IMR-90 (cell line): ENCODE measurements at regions not wholly inside any gene's neighbourhood (a gene's known extent, or its start where the extent isn't known, plus 50 kb on each side); places are given as distances from the start of the nearest gene placed in this dataset.

Experiments
- ATAC-seq: fragments of 200-7000 bp; cut with Tn5 transposase; 2 replicates; pipeline ENCODE4 v1.9.1; 2020; ENCODE audit warnings: low read depth, mild to moderate bottlenecking, moderate library complexity
- BruUV-seq: library from RNA; stranded (reverse); fragments of 400-500 nt; replicated peaks from 2 replicates; lab custom pipeline; 2021; lab: Mats Ljungman, UMichigan
- CTCF ChIA-PET: fragments of 300-600 bp; formaldehyde crosslinking; extraction: SDS; loops from one replicate; lab custom pipeline; 2021; ENCODE audit warnings: antibody characterized with exemption; lab: Yijun Ruan, JAX
- POLR2A ChIA-PET: fragments of 300-600 bp; sonication (Branson Sonifier 250); formaldehyde crosslinking; loops from one replicate; lab custom pipeline; 2022; ENCODE audit warnings: antibody characterized with exemption; ENCODE audit not compliant: unreplicated experiment; lab: Charles Lee
- DNase-seq: peaks from one replicate; pipeline ENCODE4 v3.0.0; 2013
- H2AFZ ChIP-seq: replicated peaks from 2 replicates; pipeline ENCODE3; 2013; ENCODE audit warnings: low read length, mild to moderate bottlenecking; ENCODE audit not compliant: poor library complexity
- H2AK5ac ChIP-seq: 2 replicates; pipeline ENCODE4 v1.6.1; 2013; ENCODE audit warnings: low read depth, low read length, inconsistent platforms
- H2AK9ac ChIP-seq: replicated peaks from 2 replicates; pipeline ENCODE3; 2013; ENCODE audit warnings: mild to moderate bottlenecking, low read depth, low read length, moderate library complexity; ENCODE audit not compliant: poor library complexity
- H2BK120ac ChIP-seq: 2 replicates; pipeline ENCODE4 v1.6.1; 2013; ENCODE audit warnings: low read depth, low read length, inconsistent platforms
- H2BK15ac ChIP-seq: 3 replicates; pipeline ENCODE4 v1.6.1; 2013; ENCODE audit warnings: low read depth, low read length, inconsistent platforms
- H2BK20ac ChIP-seq: 2 replicates; pipeline ENCODE4 v1.6.1; 2013; ENCODE audit warnings: low read depth, mild to moderate bottlenecking, inconsistent platforms, low read length, moderate library complexity
- H2BK5ac ChIP-seq: 2 replicates; pipeline ENCODE4 v1.6.1; 2013; ENCODE audit warnings: mild to moderate bottlenecking, low read depth, low read length, inconsistent platforms; ENCODE audit not compliant: poor library complexity, severe bottlenecking
- H3K14ac ChIP-seq: replicated peaks from 2 replicates; pipeline ENCODE4 v1.6.1; 2013; ENCODE audit warnings: low read depth, low read length, inconsistent platforms
- H3K18ac ChIP-seq: 2 replicates; pipeline ENCODE4 v1.6.1; 2013; ENCODE audit warnings: low read depth, low read length, control low read depth
- H3K23ac ChIP-seq: 2 replicates; pipeline ENCODE4 v1.6.1; 2013; ENCODE audit warnings: low read depth, low read length, inconsistent platforms
- H3K27ac ChIP-seq: 2 replicates; pipeline ENCODE4 v1.5.1; 2013; ENCODE audit warnings: mild to moderate bottlenecking, control low read depth, low read length; ENCODE audit not compliant: insufficient read depth
- H3K27me3 ChIP-seq: 2 replicates; pipeline ENCODE4 v1.6.1; 2013; ENCODE audit warnings: low read length; ENCODE audit not compliant: control insufficient read depth, insufficient read depth
- H3K36me3 ChIP-seq: 2 replicates; pipeline ENCODE4 v1.6.1; 2013; ENCODE audit warnings: low read length, mixed read lengths; ENCODE audit not compliant: control insufficient read depth, insufficient read depth
- H3K4ac ChIP-seq: 2 replicates; pipeline ENCODE4 v1.6.1; 2013; ENCODE audit warnings: low read depth, low read length, inconsistent platforms
- H3K4me1 ChIP-seq: 2 replicates; pipeline ENCODE4 v1.6.1; 2013; ENCODE audit warnings: low read length, mixed read lengths; ENCODE audit not compliant: control insufficient read depth, insufficient read depth
- H3K4me2 ChIP-seq: 2 replicates; pipeline ENCODE4 v1.6.1; 2013; ENCODE audit warnings: low read depth, mild to moderate bottlenecking, control low read depth, low read length, moderate library complexity
- H3K4me3 ChIP-seq: 2 replicates; pipeline ENCODE4 v1.5.1; 2013; ENCODE audit warnings: low read depth, mild to moderate bottlenecking, control low read depth, low read length, moderate library complexity; ENCODE audit not compliant: insufficient read depth
- H3K56ac ChIP-seq: 2 replicates; pipeline ENCODE4 v1.6.1; 2013; ENCODE audit warnings: low read length, inconsistent platforms; ENCODE audit not compliant: insufficient read depth; ENCODE audit errors: extremely low read depth
- H3K79me1 ChIP-seq, 2 experiments: 2 replicates each; pipeline ENCODE4 v1.6.1; 2013; ENCODE audit warnings: low read length in 2 of 2, inconsistent platforms in 1 of 2, low read depth in 1 of 2
- H3K9ac ChIP-seq: 2 replicates; pipeline ENCODE4 v1.6.1; 2013; ENCODE audit warnings: low read depth, low read length, control low read depth
- H3K9me1 ChIP-seq: 2 replicates; pipeline ENCODE4 v1.6.1; 2013; ENCODE audit warnings: low read length, inconsistent platforms; ENCODE audit not compliant: insufficient read depth
- H3K9me3 ChIP-seq: 2 replicates; pipeline ENCODE4 v1.6.1; 2013; ENCODE audit warnings: low read length; ENCODE audit not compliant: control insufficient read depth, insufficient read depth
- H4K20me1 ChIP-seq: 2 replicates; pipeline ENCODE4 v1.6.1; 2013; ENCODE audit warnings: low read length, inconsistent platforms; ENCODE audit not compliant: insufficient read depth
- H4K5ac ChIP-seq: 2 replicates; pipeline ENCODE4 v1.6.1; 2013; ENCODE audit warnings: mild to moderate bottlenecking, low read depth, low read length, control low read depth
- H4K8ac ChIP-seq, 2 experiments: 2 replicates each; pipeline ENCODE4 v1.6.1; 2013; ENCODE audit warnings: low read depth in 2 of 2, low read length in 2 of 2, control low read depth in 1 of 2, inconsistent platforms in 1 of 2
- H4K91ac ChIP-seq: 2 replicates; pipeline ENCODE4 v1.6.1; 2013; ENCODE audit warnings: low read depth, low read length, inconsistent platforms; ENCODE audit not compliant: insufficient read depth
- RAD21 ChIP-seq: IDR thresholded peaks from 2 replicates; pipeline ENCODE4 v1.6.1; 2012; ENCODE audit warnings: low read length, improper control_type of control experiment
- RCOR1 ChIP-seq: IDR thresholded peaks from 2 replicates; pipeline ENCODE4 v1.6.1; 2012; ENCODE audit warnings: mild to moderate bottlenecking, low read length, improper control_type of control experiment; ENCODE audit not compliant: insufficient replicate concordance
- WGBS, 2 experiments: methylation state at CpG; one replicate each; pipeline versions ENCODE4 v1.1.5 to v1.1.7; 2013; ENCODE audit warnings: missing lambda C conversion rate in 2 of 2; ENCODE audit not compliant: insufficient read length in 1 of 2; ENCODE audit errors: extremely low coverage in 2 of 2; 5-methylcytosine and 5-hydroxymethylcytosine counted together
- dilution Hi-C: fragments of 300-500 bp; cut with HindIII; formaldehyde crosslinking; loops from one replicate; pipeline ENCODE4 v1.14.3; 2018; ENCODE audit warnings: low sequenced_read_pairs; ENCODE audit not compliant: unreplicated experiment
- in situ Hi-C: fragments of 300-500 bp; cut with MboI; formaldehyde crosslinking; loops from 3 replicates; pipeline ENCODE4 v1.14.3; 2019; ENCODE audit warnings: low sequenced_read_pairs, inconsistent platforms, mixed read lengths
- intact Hi-C: fragments of 100-400 bp; cut with micrococcal nuclease; formaldehyde crosslinking; loops from 2 replicates; pipeline ENCODE4 v1.10.0; 2022

DNA sequence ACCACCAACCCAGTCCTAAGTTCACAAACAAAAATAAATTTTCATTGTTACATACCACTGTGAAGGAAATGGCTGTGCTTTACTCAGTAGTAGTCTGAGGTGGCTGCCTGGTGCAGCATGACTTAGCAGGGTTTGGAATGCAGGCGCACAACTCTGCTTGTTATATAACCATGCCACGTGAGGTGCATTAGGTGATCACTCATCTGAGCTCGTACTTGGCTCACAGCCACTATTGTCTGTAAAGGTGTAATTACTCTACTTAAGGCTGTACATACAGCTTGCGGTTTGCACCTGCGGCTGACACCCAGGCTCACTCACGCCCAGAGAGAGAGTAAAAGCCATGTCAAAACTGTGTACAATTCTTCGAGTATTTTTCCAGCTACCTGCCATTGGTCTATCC is 599.4 kb downstream of the LTN1 start:
- WGBS, 2 experiments: 100% methylated on average over 1 of the region's 7 CpGs; no CpG with 5 or more reads in 1 of the 2 experiments
- in situ Hi-C loops: no loop called here
- CTCF ChIA-PET: interaction anchor here (1.1 kb wide), 1 partner anchor 10 kb away, joined by 3 read pairs; no protein-coding TSS in a partner anchor
- Histone ChIP-seq H2BK20ac (no peak overlapping the region), H3K23ac (no peak overlapping the region), H2AK9ac (no peak overlapping the region), H3K9ac (no peak overlapping the region), H2AFZ (no peak overlapping the region), H3K4me3 (no peak overlapping the region), H4K8ac (no peak overlapping the region), H2BK120ac (no peak overlapping the region), H3K9me1 (0 out of 2 replicates have a peak, but pooled peaks cover 3% of the 10 kb centered on the region), H2BK5ac (no peak overlapping the region), H3K18ac (peak overlapping the region; percentile 12; the same call in 1 of the 2 replicates), H3K4me2 (no peak overlapping the region), H3K27ac (no peak overlapping the region), H3K4me1 (peaks cover 2% of the 10 kb centered on the region; the same call in 1 of the 2 replicates), H3K4ac (no peak overlapping the region), H3K14ac (no peak overlapping the region), H3K79me1 (no peaks in the 10 kb centered on the region), H4K5ac (no peak overlapping the region), H3K9me3 (peaks cover 2% of the 10 kb centered on the region; the same call in 1 of the 2 replicates), H3K27me3 (no peaks in the 10 kb centered on the region), H3K56ac (no peak overlapping the region), H4K91ac (no peak overlapping the region), H2AK5ac (no peak overlapping the region), H3K36me3 (no peaks in the 10 kb centered on the region), H4K20me1 (no peaks in the 10 kb centered on the region), H2BK15ac (no peak overlapping the region)
- POLR2A ChIA-PET: no interaction called here
- ATAC-seq (no peak), DNase-seq (peak; percentile 21)
- intact Hi-C loops: no loop called here
- dilution Hi-C loops: no loop called here
- TF ChIP-seq RAD21: no peak
- no peak for TF ChIP-seq RCOR1
- no TSS peak for BruUV-seq
